ENCODE measurements at regions not wholly inside any gene's neighbourhood (a gene's known extent, or its start where the extent isn't known, plus 50 kb on each side); places are given as distances from the start of the nearest gene placed in this dataset.

DNA sequence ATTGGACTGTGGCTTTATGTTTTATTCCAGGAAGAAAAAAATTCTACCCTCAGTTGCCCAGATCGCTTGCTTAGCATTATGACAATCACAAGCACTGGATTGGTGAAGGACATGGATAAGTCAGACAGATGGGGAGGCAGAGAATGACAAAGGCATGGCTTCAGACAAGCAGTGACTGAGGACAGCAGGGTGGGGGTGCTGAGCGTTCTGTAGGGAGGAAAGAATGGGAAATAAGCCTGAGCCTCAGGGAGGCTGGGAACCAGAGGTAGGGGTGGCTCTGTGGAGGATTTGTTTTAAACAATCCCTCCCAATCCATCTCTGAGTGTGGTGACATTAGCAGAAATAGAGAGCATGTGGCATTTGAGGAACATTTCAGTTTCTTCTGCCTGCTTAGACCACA, 896.9 kb downstream of the CCSER2 start:
- no peak for DNase-seq (ENCODE audit: low read depth)

DNA sequence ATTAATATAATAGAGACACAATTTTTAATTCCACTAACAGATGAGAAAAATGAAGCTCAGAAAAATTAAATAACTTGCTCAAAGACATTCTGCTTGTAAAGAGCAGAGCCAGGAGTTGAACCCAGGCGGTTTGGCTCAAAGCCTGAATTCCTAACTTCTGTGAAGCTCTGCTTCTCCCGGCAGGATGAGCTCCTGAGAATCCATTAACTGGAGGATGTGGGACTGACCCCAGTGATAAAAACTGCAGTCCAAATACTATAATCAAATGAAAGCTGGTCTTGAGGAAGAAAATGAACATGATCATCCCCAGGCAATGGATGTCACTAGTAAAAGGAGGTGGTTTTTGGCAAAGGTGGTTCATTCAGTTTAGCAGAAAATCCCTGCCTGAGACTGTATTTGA, 898.2 kb downstream of the CCSER2 start:
- DNase-seq (ENCODE audit: low read depth), result no peak

DNA sequence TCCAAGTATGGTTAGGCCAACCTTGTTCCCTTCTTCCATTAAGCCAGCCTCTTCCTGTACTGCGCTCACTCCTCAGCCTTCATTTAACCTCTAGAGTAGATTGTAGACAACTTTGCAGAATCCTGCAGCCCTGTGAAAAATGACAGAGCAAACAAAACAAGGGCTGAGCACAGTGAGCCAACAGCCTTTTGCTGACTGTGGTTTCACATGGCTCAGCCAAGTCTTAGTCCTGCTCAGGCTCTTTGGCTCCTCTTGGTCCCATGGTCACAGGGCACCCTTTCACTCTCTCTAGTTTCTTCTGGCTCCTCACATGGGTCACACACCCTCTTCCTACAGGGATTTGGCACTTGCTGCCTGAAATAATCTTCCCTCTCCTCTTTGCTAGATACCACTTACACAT, 900.3 kb downstream of the CCSER2 start:
- DNase-seq (ENCODE audit: low read depth), result no peak

DNA sequence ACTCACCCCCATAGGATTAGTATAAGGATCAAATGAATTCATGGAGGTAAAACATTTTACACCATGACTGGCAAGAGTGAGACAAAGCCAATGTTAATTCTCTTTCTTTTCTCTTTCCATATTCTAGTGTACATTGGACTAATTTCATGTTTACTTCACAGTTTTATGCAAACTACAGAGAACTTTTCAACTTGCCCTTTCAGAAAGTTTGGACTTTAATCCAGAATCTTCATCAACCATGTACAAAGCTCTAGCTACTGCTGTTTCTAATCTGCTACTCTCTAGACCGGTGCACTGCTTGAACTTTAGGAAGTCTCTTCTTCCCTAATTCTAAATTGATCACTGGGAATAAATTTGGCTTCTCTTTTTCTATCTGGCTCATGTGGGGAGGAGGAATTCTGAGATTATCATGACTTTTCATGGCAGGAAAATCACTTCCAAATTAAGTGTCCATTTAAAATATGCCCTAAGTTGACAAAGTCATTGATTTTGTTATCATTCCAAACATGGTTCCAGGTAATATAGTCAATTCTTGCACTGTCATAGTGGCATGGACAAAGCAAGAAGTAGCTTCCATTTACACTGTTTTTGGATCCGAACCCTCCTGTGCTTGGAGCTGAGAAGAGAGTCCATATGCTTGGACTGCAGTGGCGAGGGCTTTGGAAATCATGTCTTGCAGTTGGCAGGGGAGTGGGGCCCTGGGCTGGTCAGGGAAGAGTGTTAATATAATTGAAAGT, 903.3 kb downstream of the CCSER2 start:
- no peak for DNase-seq (ENCODE audit: low read depth)

DNA sequence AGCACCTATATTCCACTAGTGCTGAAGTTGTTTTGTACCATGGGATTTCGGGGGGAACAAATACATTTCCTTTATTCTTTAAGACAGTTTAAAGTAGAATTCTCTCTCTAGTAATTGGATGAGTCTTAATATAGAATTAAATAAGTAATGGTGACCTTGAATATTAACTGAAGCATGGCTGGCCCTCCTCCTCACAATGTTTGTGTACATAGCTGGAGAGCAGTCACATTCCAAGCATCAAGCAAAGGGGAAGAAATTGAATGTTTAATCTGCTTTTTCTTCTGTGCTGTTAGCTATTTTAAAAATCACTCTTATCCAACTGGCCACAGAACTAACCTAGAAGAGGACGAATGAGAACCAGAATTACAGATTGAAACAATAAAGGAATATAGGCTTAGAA, 906.9 kb downstream of the CCSER2 start:
- no peak for DNase-seq (ENCODE audit: low read depth)

DNA sequence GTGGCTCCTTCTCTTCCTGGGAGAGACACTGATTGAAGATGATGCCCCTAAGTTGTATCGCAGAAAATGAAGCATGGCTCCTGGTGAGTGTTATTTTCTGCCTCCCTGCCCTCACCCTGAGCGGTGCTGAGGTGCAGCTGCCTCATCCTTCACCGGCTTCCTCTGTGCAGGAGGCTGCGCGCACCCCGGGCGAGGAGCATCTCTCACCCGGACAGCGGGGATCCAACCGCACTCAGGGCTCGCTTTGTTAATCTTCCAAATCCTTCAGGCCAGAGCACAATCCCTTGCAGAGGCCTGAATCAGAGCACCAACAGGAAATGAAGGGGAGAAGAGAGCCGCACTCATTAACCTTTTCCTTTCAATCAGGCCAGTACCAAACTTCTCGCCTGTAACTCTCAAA, 910.3 kb downstream of the CCSER2 start:
- no peak for DNase-seq (ENCODE audit: low read depth)

DNA sequence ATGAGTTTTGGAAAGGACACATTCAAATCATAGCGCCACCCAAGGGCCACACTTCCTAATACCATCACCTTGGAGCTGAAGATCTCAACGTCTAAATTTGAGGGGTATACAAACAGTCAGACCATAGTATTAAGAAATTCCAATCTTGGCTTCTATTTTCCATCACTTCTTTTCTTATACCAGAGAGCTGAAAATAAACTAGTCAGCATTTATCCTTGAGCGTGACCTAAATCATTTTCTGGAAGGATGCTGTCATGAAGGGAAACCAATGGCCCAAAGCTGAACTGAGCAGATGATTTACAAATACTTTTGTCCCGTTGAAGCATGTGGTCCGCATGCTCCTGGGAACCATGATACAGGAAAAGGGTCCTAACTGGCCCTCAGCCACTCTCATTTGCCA, 921.9 kb downstream of the CCSER2 start:
- DNase-seq (ENCODE audit: low read depth), result no peak

DNA sequence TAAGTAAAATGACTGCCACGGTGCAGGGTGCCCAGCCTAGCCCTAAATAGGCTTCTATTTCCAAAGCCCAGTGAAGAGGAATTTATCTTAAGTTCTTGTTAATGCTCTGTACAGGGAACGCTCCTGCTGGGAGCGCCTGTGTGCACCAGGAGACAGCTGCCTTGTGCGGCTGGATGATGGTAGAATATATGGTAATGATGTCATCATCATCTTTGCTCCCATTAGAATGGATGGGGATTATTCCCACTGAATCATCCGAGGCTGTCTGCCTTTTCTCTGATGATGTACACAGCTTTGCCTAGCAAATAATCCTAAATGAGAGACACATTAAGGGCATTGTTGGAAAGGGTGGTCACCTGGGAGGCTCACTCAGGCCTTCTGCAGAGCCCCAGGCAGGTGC, 928.1 kb downstream of the CCSER2 start:
- no peak for DNase-seq (ENCODE audit: low read depth)

DNA sequence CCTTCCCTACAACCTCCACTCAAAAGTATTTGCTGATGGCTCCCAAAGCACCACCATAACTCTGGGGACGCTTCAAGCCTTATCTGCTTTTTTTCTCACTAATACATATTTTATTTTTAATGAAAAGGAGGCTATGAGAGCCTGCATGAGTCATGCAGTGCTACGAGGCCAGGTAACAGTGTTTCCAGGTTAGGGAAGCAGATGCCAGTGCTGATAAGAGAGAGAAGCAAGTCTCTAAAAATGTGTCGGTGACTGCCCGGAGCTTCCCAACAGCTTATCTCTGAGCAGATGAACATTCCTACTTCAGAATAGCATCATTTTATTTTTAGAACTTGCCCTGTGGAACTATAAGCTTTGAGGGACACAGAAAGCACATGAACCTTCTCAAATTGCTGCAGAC, 931.5 kb downstream of the CCSER2 start:
- no peak for DNase-seq (ENCODE audit: low read depth)

DNA sequence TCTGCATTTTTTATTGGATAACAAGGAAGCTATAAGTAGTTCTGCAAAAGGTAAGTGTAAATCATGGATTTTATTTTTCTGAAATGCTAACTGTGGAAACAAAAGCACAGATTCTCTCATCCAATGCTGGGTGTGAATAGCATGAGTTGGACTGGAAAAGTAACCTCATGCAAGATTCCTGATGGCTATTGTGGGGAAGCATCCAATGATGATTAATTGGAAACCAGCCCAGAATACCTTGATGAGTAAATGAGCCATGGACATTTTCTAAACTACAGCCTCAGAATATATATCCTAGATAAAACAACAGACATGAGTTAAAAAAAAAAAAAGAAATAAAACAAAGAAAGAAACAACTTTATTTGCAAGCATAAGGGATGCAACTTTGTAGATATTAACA, 934.6 kb downstream of the CCSER2 start:
- DNase-seq (ENCODE audit: low read depth), result no peak

DNA sequence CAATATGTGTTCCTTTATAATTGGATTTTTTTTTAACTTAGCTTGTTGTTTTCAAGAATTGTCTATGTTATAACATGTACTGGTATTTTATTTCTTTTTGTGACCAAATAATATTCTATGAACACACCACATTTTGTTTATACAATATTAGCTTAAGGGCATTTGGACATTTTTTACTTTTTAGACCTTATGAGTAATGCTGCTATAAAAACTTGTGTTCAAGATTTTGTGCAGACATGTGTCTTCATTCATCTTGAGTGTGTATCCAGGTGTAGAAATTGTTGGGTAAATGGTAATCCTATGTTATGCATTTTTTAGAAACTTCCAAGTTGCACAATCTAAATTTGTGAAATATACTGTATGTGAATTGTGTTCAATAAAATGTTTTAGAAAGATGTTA, 936.7 kb downstream of the CCSER2 start:
- no peak for DNase-seq (ENCODE audit: low read depth)

DNA sequence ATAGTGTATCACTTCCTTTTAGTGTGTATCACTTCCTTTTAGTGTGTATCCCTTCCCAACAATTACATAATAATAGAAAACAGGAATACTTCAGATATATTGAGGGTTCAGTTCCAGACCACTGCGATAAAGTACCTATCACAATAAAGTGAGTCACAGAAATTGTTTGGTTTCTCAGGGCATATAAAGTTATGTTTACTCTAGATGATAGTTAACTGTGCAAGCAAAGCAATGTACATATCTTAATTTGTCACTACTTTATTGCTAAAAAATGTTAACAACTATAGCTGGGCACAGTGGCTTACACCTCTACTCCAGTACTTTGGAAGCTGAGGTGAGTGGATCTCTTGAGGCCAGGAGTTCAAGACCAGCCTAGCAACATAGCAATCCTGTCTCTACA, 938.4 kb downstream of the CCSER2 start:
- no peak for DNase-seq (ENCODE audit: low read depth)

DNA sequence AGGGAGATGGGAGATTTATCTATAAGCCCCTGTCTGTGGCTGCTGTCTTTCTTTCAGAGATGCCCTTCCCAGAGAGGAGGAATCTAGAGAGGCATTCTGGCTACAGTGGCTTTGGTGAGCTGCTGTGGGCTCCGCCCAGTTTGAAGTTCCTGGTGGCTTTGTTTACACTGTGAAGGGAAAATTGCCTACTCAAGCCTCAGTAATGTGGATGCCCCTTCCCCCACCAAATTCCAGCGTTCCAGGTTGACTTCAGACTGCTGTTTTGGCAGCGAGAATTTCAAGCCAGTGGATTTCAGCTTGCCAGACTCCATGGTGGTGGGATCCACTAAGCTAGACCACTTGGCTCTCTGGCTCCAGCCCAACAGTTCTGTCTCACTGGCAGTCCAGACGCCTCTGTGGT, 951.6 kb downstream of the CCSER2 start:
- DNase-seq (ENCODE audit: low read depth), result no peak

DNA sequence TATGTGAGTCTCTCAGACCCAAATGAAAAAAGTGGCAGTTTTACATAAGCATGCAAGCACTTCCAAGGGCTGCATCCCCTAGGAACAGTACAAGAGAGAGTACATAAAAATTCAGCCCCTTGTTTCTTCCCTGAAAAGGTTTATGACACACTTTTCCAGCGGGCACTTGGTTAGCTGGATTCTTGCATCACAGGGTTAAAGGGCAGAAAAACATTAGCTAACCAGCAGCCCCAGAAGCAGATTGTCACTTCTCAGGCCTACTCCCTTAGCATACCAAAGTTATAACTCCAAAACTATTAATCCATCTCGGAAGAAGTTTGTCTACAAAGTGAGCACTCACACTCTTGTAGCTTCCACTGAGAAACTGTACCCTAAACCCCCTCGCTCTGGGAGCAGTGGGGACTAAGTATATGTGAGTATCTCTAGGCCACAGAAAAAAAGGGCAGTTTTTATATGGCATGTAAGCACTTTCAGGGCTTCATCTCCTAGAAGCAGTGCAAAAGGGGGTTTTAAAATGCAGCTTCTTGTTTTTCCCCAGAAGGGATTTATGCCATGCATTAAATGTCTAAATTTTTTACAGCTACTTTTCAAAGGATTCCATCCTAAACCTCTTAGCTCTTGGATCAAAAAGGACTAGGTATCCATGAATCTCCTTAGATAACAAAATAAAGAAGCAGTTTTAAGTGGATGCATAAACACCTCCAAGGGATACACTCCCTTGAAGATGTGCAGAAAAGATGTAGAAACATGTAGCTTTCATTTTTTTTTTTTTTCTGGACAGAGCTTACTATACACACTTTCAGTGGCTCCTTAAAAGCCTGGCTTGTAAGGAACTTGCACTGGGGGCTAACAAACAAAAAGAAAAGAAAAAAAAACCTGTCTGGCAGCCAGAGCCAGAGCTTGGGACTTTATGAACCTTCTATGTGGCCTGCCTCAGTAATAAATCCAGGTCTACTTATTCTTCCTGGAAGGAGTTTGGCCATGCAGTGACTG, 956.7 kb downstream of the CCSER2 start:
- DNase-seq (ENCODE audit: low read depth), result no peak

DNA sequence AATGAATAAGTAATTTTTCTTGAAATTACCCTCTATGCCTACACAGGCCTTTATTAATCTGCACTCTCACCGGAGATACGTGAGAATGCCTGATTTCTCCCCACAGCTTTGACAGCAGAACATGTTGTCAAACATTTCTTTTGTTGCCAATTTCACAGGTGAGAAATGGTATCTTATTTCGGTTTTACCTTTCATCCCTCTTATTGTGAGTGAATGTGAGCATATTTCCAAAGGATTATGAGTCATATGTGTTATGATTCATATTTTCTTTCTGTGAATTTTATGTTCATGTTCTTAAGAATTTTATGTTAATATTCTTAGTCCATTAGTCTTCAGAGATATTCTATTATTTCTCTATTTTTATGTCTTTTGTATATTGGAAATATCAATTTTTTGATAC, 965.1 kb downstream of the CCSER2 start:
- DNase-seq (ENCODE audit: low read depth), result no peak

DNA sequence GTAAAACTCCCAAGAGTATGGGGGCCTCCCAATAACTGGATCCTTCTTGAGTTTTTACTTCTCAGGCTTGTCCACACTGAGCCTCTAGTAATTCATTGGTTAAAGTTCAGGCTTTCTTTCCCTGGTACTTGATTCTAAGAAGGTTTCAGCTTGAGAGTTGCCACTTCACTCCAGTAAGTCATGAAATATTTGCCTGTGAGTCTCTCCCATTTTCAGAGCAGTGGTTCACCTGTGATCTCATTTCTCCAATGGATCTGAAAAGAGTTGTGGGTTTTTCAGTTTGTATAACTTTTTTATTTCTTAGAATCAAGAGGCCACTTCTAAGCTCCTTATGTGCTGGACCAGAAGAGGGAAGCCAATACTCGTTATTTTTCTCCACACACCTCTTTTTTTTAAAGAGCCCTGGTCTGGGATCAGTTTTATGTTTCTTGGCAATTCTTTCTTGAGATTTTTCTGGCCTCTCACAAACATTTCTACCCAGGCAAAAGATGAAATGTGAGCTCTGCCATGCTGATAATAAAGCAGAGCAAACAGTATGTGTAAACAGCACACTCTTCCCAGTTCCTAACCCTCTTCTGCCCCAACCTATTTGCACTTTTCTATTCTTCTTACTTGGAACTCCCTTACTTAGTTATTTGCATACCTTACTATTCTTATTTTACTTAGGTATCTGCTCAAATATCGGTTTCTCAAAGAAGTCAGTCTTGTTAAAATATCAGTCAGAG, 983.4 kb downstream of the CCSER2 start:
- no peak for DNase-seq (ENCODE audit: low read depth)

DNA sequence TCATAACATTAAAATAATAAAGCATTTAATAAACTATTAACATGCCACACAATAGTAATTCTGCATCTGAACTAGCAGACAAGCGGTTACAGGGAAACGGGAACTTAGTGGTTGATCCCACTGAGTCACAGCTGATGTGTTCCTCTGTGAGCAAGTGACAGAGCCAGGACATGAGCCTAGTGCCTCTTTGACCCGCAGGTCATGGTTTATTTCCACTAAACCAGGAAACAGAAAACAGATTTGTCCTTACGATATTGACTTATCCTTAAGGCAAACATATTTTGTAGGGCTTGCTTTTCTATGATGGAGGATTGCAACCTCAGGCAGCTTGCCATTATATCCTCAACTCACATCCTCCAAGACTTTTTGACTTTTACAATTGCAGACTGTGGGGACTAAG, 987.3 kb downstream of the CCSER2 start:
- no peak for DNase-seq (ENCODE audit: low read depth)

DNA sequence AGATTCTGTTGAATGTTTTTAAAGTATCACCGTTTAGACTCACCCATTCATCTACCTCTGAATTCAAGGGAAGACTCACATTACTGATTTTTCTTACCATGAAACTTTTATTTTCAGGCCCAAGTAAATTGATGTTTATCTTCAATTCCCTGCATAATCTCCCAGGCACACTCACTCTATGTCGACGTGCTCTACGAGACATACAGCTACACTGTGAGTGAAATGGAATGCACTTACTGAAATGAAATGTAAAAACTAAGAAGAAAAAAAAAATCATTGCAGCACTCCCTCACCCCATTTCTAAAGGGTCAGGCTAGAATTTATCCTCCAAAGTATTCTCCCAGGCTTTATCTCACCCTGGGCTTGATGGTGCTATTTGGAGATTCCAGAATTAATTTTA, 987.9 kb downstream of the CCSER2 start:
- no peak for DNase-seq (ENCODE audit: low read depth)

DNA sequence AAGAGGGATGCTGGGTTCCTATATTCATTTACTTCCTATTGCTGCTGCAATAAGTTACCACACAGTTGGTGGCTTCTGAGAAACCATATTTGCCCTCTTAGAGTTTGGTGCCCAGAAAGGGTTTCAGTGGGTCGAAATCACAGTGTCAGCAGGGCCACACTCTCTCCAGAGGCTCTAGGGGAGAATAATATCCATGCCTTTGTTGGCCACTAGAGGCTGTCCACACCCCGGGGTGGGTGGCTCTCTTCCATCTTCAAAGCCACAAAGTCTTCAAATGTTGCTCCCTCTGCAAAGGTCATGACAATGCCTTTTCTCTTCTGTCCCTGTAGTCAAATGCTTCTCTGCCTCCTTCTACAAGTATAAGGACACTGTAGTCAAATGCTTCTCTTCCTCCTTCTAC, 989.4 kb downstream of the CCSER2 start:
- DNase-seq (ENCODE audit: low read depth), result no peak

DNA sequence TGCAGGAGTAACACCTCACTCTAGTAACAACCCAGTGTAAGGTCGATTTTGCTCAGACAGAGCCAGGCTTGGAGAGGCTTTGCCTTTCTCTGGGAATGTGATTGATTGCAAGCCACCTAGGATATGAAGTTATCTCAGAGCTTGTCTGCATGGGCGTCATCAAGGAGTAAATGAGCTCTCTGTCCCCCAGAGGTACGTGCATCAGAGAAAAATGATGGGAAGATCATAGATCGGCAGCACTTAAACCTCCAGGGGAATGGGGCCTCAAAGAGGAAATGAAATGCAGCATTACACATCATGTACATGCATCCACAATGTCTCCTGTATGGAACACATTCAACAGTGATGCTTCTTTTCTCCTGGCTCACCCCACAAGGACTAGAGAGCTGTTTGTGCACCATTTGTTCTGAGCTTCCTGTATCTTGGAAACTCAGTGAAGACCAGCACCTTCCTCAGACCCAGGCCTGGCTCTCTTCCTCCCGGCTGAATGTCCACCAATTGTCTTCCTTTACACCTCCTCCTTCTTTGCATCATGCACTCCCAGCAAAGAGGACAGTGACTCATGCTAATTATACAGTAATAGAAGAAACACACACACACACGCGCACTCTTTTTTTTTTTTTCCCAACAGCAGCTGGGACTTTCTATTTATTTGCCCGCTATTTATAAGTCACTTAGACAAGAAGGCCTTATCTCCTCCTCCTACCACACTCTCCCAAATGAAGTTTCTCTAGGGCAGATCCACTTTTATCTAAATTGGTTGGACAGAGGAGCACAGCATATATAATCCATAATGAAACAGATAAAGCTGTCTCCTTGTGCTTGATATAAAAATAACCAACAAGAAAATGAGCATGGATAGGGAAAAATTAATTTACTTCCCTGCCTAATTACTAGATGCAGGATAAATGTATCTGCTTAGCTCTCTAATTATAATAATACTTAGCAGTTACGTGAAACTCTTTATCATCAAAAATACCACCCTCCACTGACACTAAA, 990.7 kb downstream of the CCSER2 start:
- DNase-seq (ENCODE audit: low read depth), result no peak

DNA sequence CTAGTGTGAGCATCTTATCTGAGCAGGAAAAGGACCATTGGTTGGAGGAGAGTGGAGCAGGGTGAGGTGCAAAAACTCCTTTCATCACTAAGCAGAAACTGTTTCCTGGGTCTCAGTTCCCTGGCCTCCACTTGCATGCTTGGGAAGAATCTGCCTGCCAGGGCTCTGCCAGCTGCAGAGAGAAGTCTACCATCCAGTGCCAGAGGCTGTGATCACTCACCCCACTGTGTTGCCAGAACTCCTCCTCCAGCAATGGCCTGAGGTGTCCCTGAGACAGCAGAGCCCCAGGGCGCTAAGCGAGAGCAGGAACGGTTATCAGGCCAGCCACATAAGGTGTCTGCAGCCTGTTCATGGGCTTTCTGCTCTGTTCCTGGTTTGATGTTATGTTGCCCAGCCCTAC, 991.4 kb downstream of the CCSER2 start:
- no peak for DNase-seq (ENCODE audit: low read depth)
